ENCODE measurements at regions not wholly inside any gene's neighbourhood (a gene's known extent, or its start where the extent isn't known, plus 50 kb on each side); places are given as distances from the start of the nearest gene placed in this dataset.

DNA sequence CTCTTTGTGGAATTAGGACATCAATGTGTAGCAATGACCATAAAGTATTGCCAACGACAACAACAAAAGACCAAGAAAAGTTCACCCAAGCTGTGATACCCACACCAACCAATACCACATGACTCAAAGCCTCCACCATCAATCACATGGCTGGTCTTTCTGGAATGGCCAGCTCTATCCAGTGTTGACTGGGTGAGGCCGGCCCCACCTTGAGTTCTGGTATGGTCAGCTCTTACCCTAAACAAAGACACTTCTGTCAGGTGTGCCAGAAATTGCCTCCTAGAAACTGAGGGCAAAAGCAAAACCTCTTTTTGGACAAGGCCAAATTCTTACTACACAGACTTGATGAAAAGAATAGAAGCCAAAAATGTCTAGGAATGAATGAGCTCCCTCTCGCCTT lies 331.5 kb downstream of the ZNF608 start:
- CTCF ChIA-PET = interaction anchor here (0.6 kb wide), 1 partner anchor 1915 kb away, joined by 4 read pairs; no protein-coding TSS in a partner anchor
- POLR2A ChIA-PET = no interaction called here
- TF ChIP-seq ZNF549 (tag by site-specific recombination; IDR thresholded peaks at IDR 0.05) = no peak
- TF ChIP-seq ZNF248 (tag by site-specific recombination; IDR thresholded peaks at IDR 0.05) = no peak
- no peak for TF ChIP-seq ZNF560 (tag by site-specific recombination; IDR thresholded peaks at IDR 0.05; ENCODE audit: borderline replicate concordance)
- no peak for TF ChIP-seq ZNF529 (tag by site-specific recombination; IDR thresholded peaks at IDR 0.05; ENCODE audit: insufficient replicate concordance)
- TF ChIP-seq, protein P1, sequence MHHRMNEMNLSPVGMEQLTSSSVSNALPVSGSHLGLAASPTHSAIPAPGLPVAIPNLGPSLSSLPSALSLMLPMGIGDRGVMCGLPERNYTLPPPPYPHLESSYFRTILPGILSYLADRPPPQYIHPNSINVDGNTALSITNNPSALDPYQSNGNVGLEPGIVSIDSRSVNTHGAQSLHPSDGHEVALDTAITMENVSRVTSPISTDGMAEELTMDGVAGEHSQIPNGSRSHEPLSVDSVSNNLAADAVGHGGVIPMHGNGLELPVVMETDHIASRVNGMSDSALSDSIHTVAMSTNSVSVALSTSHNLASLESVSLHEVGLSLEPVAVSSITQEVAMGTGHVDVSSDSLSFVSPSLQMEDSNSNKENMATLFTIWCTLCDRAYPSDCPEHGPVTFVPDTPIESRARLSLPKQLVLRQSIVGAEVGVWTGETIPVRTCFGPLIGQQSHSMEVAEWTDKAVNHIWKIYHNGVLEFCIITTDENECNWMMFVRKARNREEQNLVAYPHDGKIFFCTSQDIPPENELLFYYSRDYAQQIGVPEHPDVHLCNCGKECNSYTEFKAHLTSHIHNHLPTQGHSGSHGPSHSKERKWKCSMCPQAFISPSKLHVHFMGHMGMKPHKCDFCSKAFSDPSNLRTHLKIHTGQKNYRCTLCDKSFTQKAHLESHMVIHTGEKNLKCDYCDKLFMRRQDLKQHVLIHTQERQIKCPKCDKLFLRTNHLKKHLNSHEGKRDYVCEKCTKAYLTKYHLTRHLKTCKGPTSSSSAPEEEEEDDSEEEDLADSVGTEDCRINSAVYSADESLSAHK (tag by site-specific recombination; IDR thresholded peaks at IDR 0.05) = no peak
- TF ChIP-seq GLIS1 (tag by site-specific recombination; IDR thresholded peaks at IDR 0.05) = no peak
- no peak for TF ChIP-seq IKZF3 (tag by site-specific recombination; IDR thresholded peaks at IDR 0.05)
- TF ChIP-seq, protein P2, sequence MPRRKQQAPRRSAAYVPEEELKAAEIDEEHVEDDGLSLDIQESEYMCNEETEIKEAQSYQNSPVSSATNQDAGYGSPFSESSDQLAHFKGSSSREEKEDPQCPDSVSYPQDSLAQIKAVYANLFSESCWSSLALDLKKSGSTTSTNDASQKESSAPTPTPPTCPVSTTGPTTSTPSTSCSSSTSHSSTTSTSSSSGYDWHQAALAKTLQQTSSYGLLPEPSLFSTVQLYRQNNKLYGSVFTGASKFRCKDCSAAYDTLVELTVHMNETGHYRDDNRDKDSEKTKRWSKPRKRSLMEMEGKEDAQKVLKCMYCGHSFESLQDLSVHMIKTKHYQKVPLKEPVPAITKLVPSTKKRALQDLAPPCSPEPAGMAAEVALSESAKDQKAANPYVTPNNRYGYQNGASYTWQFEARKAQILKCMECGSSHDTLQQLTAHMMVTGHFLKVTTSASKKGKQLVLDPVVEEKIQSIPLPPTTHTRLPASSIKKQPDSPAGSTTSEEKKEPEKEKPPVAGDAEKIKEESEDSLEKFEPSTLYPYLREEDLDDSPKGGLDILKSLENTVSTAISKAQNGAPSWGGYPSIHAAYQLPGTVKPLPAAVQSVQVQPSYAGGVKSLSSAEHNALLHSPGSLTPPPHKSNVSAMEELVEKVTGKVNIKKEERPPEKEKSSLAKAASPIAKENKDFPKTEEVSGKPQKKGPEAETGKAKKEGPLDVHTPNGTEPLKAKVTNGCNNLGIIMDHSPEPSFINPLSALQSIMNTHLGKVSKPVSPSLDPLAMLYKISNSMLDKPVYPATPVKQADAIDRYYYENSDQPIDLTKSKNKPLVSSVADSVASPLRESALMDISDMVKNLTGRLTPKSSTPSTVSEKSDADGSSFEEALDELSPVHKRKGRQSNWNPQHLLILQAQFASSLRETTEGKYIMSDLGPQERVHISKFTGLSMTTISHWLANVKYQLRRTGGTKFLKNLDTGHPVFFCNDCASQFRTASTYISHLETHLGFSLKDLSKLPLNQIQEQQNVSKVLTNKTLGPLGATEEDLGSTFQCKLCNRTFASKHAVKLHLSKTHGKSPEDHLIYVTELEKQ (tag by site-specific recombination; IDR thresholded peaks at IDR 0.05; ENCODE audit: borderline replicate concordance) = no peak
- no peak for TF ChIP-seq ZSCAN16 (tag by site-specific recombination; IDR thresholded peaks at IDR 0.05)
- no peak for TF ChIP-seq ZNF341 (tag by site-specific recombination; IDR thresholded peaks at IDR 0.05; ENCODE audit: low read depth)
- no peak for TF ChIP-seq KLF16 (tag by site-specific recombination; IDR thresholded peaks at IDR 0.05)
- TF ChIP-seq, protein P3, sequence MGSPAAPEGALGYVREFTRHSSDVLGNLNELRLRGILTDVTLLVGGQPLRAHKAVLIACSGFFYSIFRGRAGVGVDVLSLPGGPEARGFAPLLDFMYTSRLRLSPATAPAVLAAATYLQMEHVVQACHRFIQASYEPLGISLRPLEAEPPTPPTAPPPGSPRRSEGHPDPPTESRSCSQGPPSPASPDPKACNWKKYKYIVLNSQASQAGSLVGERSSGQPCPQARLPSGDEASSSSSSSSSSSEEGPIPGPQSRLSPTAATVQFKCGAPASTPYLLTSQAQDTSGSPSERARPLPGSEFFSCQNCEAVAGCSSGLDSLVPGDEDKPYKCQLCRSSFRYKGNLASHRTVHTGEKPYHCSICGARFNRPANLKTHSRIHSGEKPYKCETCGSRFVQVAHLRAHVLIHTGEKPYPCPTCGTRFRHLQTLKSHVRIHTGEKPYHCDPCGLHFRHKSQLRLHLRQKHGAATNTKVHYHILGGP (tag by site-specific recombination; IDR thresholded peaks at IDR 0.05) = no peak
- TF ChIP-seq OVOL3 (tag by site-specific recombination; IDR thresholded peaks at IDR 0.05) = no peak
- no peak for TF ChIP-seq ZNF433 (tag by site-specific recombination; IDR thresholded peaks at IDR 0.05; ENCODE audit: low read depth)
- TF ChIP-seq, protein P4, sequence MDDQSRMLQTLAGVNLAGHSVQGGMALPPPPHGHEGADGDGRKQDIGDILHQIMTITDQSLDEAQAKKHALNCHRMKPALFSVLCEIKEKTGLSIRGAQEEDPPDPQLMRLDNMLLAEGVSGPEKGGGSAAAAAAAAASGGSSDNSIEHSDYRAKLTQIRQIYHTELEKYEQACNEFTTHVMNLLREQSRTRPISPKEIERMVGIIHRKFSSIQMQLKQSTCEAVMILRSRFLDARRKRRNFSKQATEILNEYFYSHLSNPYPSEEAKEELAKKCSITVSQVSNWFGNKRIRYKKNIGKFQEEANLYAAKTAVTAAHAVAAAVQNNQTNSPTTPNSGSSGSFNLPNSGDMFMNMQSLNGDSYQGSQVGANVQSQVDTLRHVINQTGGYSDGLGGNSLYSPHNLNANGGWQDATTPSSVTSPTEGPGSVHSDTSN (CRISPR knock-in tag; IDR thresholded peaks at IDR 0.05) = no peak
- TF ChIP-seq ZNF416 (tag by site-specific recombination; IDR thresholded peaks at IDR 0.05) = no peak
- no peak for TF ChIP-seq ZNF146 (tag by site-specific recombination; IDR thresholded peaks at IDR 0.05)
- no peak for TF ChIP-seq SCRT1 (tag by site-specific recombination; IDR thresholded peaks at IDR 0.05; ENCODE audit: borderline replicate concordance)

More for the DNA sequence above, 331.5 kb downstream of the ZNF608 start:
- Histone ChIP-seq H3K36me3 (ENCODE audit: control insufficient read depth in 2 of 2, insufficient read depth in 1 of 2, low read length in 2 of 2) (no peaks in the 10 kb centered on the region), H3K4me3 (ENCODE audit: low read depth, low read length) (no peak overlapping the region), H3K9me3 (ENCODE audit: control insufficient read depth, insufficient read depth, low read depth, low read length) (no peaks in the 10 kb centered on the region), H3K4me1 (ENCODE audit: control insufficient read depth, insufficient read depth, low read length) (peaks cover 4% of the 10 kb centered on the region; the same call in 1 of the 2 replicates), H3K27ac (ENCODE audit: extremely low read depth, low read depth, low read length) (no peak overlapping the region)

Measured in HEK293 (cell line).